ENCODE measurements at regions not wholly inside any gene's neighbourhood (a gene's known extent, or its start where the extent isn't known, plus 50 kb on each side); places are given as distances from the start of the nearest gene placed in this dataset.

DNA sequence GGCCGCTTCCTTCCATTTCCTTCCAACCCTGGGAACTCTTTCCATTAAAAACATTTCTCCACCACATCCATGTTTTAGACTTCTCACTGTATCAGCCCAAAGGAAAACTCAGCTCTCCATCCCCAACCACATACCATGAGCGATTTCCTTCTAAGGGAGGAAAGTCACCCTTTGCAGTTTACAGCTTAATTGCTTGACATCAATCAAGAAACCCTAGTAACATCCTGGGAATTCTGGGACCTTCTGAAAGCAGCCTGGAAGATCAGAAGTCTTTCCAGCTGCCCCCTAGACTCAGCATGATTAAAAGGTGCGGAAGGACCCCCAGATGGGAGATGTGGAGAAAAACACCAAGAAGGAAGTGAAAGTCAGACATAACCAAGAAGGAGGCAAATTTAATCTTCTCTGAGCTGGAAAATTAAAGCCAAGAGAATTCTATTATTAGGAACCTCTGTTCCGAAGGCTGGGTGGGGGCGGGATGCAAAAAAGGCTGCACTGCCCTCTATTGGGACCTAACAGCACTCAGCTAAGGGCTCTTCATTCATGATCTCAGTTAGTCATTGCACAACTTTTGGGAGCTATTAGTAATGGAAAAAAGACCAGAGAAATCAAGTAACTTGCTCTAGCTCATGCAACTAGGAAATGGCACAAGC lies 73.3 kb upstream of the PLXNC1 start:
- TF ChIP-seq, protein P1, sequence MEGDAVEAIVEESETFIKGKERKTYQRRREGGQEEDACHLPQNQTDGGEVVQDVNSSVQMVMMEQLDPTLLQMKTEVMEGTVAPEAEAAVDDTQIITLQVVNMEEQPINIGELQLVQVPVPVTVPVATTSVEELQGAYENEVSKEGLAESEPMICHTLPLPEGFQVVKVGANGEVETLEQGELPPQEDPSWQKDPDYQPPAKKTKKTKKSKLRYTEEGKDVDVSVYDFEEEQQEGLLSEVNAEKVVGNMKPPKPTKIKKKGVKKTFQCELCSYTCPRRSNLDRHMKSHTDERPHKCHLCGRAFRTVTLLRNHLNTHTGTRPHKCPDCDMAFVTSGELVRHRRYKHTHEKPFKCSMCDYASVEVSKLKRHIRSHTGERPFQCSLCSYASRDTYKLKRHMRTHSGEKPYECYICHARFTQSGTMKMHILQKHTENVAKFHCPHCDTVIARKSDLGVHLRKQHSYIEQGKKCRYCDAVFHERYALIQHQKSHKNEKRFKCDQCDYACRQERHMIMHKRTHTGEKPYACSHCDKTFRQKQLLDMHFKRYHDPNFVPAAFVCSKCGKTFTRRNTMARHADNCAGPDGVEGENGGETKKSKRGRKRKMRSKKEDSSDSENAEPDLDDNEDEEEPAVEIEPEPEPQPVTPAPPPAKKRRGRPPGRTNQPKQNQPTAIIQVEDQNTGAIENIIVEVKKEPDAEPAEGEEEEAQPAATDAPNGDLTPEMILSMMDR (IDR thresholded peaks at IDR 0.05): peak in 1 of 3 donors; percentile 44
- TF ChIP-seq POLR2A (IDR thresholded peaks at IDR 0.05): no peak

All from lower leg skin (tissue), 3 donors.